Nucleus accumbens (tissue), 56 donors: ENCODE measurements at regions not wholly inside any gene's neighbourhood (a gene's known extent, or its start where the extent isn't known, plus 50 kb on each side); places are given as distances from the start of the nearest gene placed in this dataset.
"Not testable (repeated sequence)": the region's sequence is repeated elsewhere in the genome, so short reads cannot be mapped to it uniquely, and the experiment has no call there.

ENCODE experiments used
- DNase-seq, 56 donors: peaks; one replicate each; lab custom pipeline; 2025; lab: John Stamatoyannopoulos, UW

- no peak for DNase-seq
These were observed 426.0 kb downstream of the RPS24 start for GRCh38 chr10:78459639-78460037.

GRCh38 chr10:78460204-78460603 is 426.5 kb downstream of the RPS24 start:
- no peak for DNase-seq

GRCh38 chr10:78461333-78461732 is 427.7 kb downstream of the RPS24 start:
- DNase-seq = no peak

GRCh38 chr10:78462176-78462575 is 428.5 kb downstream of the RPS24 start:
- DNase-seq = no peak

GRCh38 chr10:78462726-78463228 is 429.1 kb downstream of the RPS24 start:
- DNase-seq = no peak

GRCh38 chr10:78464118-78464855 is 430.6 kb downstream of the RPS24 start:
- no peak for DNase-seq

GRCh38 chr10:78464856-78465267 is 431.2 kb downstream of the RPS24 start:
- DNase-seq = no peak

GRCh38 chr10:78465431-78465830 is 431.8 kb downstream of the RPS24 start:
- DNase-seq = no peak

GRCh38 chr10:78467496-78468106 is 433.9 kb downstream of the RPS24 start:
- DNase-seq = no peak

- DNase-seq = not testable (repeated sequence)
These were observed 435.1 kb downstream of the RPS24 start for GRCh38 chr10:78468731-78469130.

GRCh38 chr10:78470267-78471103 is 436.8 kb downstream of the RPS24 start:
- no peak for DNase-seq

GRCh38 chr10:78471326-78471722 is 437.7 kb downstream of the RPS24 start:
- no peak for DNase-seq

GRCh38 chr10:78471723-78472550 is 438.3 kb downstream of the RPS24 start:
- no peak for DNase-seq

- DNase-seq = peak in 28 of 56 donors; percentile 7 to 69 (median 28)
These were observed 438.9 kb downstream of the RPS24 start for GRCh38 chr10:78472551-78472890.

GRCh38 chr10:78473006-78473405 is 439.3 kb downstream of the RPS24 start:
- DNase-seq = no peak

- no peak for DNase-seq
These were observed 441.1 kb downstream of the RPS24 start for GRCh38 chr10:78474743-78475142.

- no peak for DNase-seq
These were observed 441.8 kb downstream of the RPS24 start for GRCh38 chr10:78475437-78475836.

GRCh38 chr10:78476156-78476555 is 442.5 kb downstream of the RPS24 start:
- DNase-seq = peak in 15 of 56 donors; percentile 16 to 61 (median 34)

GRCh38 chr10:78476844-78477243 is 443.2 kb downstream of the RPS24 start:
- no peak for DNase-seq

GRCh38 chr10:78478919-78479318 is 445.3 kb downstream of the RPS24 start:
- DNase-seq = no peak
